KBM-7 (cell line): ENCODE measurements at regions not wholly inside any gene's neighbourhood (a gene's known extent, or its start where the extent isn't known, plus 50 kb on each side); places are given as distances from the start of the nearest gene placed in this dataset.

ENCODE experiments used
- DNase-seq: peaks from one replicate; pipeline ENCODE4 v3.0.0-alpha.2; 2015
- in situ Hi-C: fragments of 300-500 bp; cut with MboI; formaldehyde crosslinking; loops from 2 replicates; pipeline ENCODE4 v1.14.3; 2020; ENCODE audit warnings: low sequenced_read_pairs, low pct_unique_long_range_greater_than_20kb, mixed read lengths

- in situ Hi-C loops: no loop called here
- DNase-seq: no peak
These were observed 224.3 kb upstream of the CTSO start for GRCh38 chr4:156177941-156178340.

- in situ Hi-C loops: no loop called here
These were observed 223.2 kb upstream of the CTSO start for GRCh38 chr4:156176896-156177295.

GRCh38 chr4:156173937-156174336, 220.3 kb upstream of the CTSO start:
- in situ Hi-C loops: no loop called here
- no peak for DNase-seq

More at GRCh38 chr4:156176896-156177295, 223.2 kb upstream of the CTSO start:
- DNase-seq: no peak

GRCh38 chr4:156173486-156173885, 219.8 kb upstream of the CTSO start:
- in situ Hi-C loops: no loop called here
- DNase-seq: no peak

- DNase-seq: no peak
- in situ Hi-C loops: no loop called here
These were observed 216.2 kb upstream of the CTSO start for GRCh38 chr4:156169861-156170260.

GRCh38 chr4:156169011-156169410, 215.3 kb upstream of the CTSO start:
- in situ Hi-C loops: no loop called here
- peak; percentile 56 for DNase-seq

GRCh38 chr4:156168288-156168687, 214.6 kb upstream of the CTSO start:
- DNase-seq: no peak
- in situ Hi-C loops: no loop called here

- no peak for DNase-seq
- in situ Hi-C loops: no loop called here
These were observed 205.1 kb upstream of the CTSO start for GRCh38 chr4:156158747-156159146.

GRCh38 chr4:156154978-156155377, 201.3 kb upstream of the CTSO start:
- DNase-seq: no peak
- in situ Hi-C loops: no loop called here

GRCh38 chr4:156146571-156146970, 192.9 kb upstream of the CTSO start:
- DNase-seq: no peak

GRCh38 chr4:156144961-156145360, 191.3 kb upstream of the CTSO start:
- in situ Hi-C loops: no loop called here
- no peak for DNase-seq

More at GRCh38 chr4:156146571-156146970, 192.9 kb upstream of the CTSO start:
- in situ Hi-C loops: no loop called here

GRCh38 chr4:156138781-156139280, 185.2 kb upstream of the CTSO start:
- in situ Hi-C loops: no loop called here
- no peak for DNase-seq

GRCh38 chr4:156137679-156138473, 184.2 kb upstream of the CTSO start:
- in situ Hi-C loops: no loop called here

GRCh38 chr4:156132196-156132595, 178.5 kb upstream of the CTSO start:
- no peak for DNase-seq
- in situ Hi-C loops: no loop called here

More at GRCh38 chr4:156137679-156138473, 184.2 kb upstream of the CTSO start:
- DNase-seq: no peak

GRCh38 chr4:156128616-156129015, 174.9 kb upstream of the CTSO start:
- in situ Hi-C loops: no loop called here
- DNase-seq: no peak

GRCh38 chr4:156118507-156119220, 165.0 kb upstream of the CTSO start:
- in situ Hi-C loops: no loop called here
- no peak for DNase-seq

- in situ Hi-C loops: no loop called here
- no peak for DNase-seq
These were observed 164.1 kb upstream of the CTSO start for GRCh38 chr4:156117743-156118142.

GRCh38 chr4:156116991-156117390, 163.3 kb upstream of the CTSO start:
- DNase-seq: no peak
- in situ Hi-C loops: no loop called here

GRCh38 chr4:156113138-156113765, 159.6 kb upstream of the CTSO start:
- in situ Hi-C loops: no loop called here
- DNase-seq: peak; percentile 16

- DNase-seq: no peak
- in situ Hi-C loops: no loop called here
These were observed 158.0 kb upstream of the CTSO start for GRCh38 chr4:156111686-156112085.
